AG04450 (cell line): ENCODE measurements at regions not wholly inside any gene's neighbourhood (a gene's known extent, or its start where the extent isn't known, plus 50 kb on each side); places are given as distances from the start of the nearest gene placed in this dataset. TPM values are rescaled to one million over a fixed set of nuclear protein-coding genes. Genes with fewer than 3 reads are reported as not detected.

ENCODE experiments used
- CTCF ChIA-PET: fragments of 300-600, 350-600 bp; formaldehyde crosslinking; extraction: SDS; loops from one replicate; lab custom pipeline; 2022; ENCODE audit warnings: antibody characterized with exemption, inconsistent platforms; lab: Charles Lee
- POLR2A ChIA-PET: fragments of 350-600 bp; formaldehyde crosslinking; extraction: SDS; loops from one replicate; lab custom pipeline; 2021; ENCODE audit warnings: antibody characterized with exemption, inconsistent platforms; lab: Yijun Ruan, JAX
- DNase-seq: peaks from one replicate; pipeline ENCODE4 v3.0.0-alpha.2; 2011; ENCODE audit warnings: low read depth, low spot score
- H3K27ac ChIP-seq: one replicate; pipeline ENCODE4 v1.5.1; 2012; ENCODE audit warnings: low read depth, low read length, control low read depth
- H3K27me3 ChIP-seq: one replicate; pipeline ENCODE4 v1.6.0; 2012; ENCODE audit warnings: low read length; ENCODE audit not compliant: control insufficient read depth, insufficient read depth
- H3K4me3 ChIP-seq: 2 replicates; pipeline ENCODE4 v1.5.1; 2011; ENCODE audit warnings: mild to moderate bottlenecking, low read depth, low read length, control low read depth
- H3K9me3 ChIP-seq: 2 replicates; pipeline ENCODE4 v1.5.1; 2012; ENCODE audit warnings: low read length; ENCODE audit not compliant: control insufficient read depth, insufficient read depth
- CTCF ChIP-seq: IDR thresholded peaks from 2 replicates; pipeline ENCODE4 v1.5.1; 2011; ENCODE audit warnings: low read depth, low read length, control low read depth, inconsistent platforms
- small RNA-seq: library from RNA; depleted of rRNA; stranded (forward); fragments of <200 nt; gene quantifications from one replicate; pipeline ENCODE3, GENCODE V24; 2012; ENCODE audit warnings: low read depth; ENCODE audit not compliant: insufficient read length

GRCh38 chrX:138345801-138346200 is 365.7 kb downstream of the FGF13 start:
- no peak overlapping the region for H3K27ac ChIP-seq
- ChIA-PET CTCF (no interaction called here), POLR2A (no interaction called here)
- H3K9me3 ChIP-seq, result no peaks in the 10 kb centered on the region
- TF ChIP-seq CTCF, result no peak
- no peak overlapping the region for H3K4me3 ChIP-seq
- H3K27me3 ChIP-seq, result no peaks in the 10 kb centered on the region
- DNase-seq, result no peak

GRCh38 chrX:138349351-138349750 is 362.2 kb downstream of the FGF13 start:
- Histone ChIP-seq H3K27me3 (no peaks in the 10 kb centered on the region), H3K4me3 (no peak overlapping the region), H3K27ac (no peak overlapping the region), H3K9me3 (no peaks in the 10 kb centered on the region)
- CTCF ChIA-PET, result no interaction called here
- no peak for TF ChIP-seq CTCF
- no peak for DNase-seq
- POLR2A ChIA-PET, result no interaction called here

GRCh38 chrX:138378876-138379275 is 332.6 kb downstream of the FGF13 start:
- DNase-seq, result no peak
- Histone ChIP-seq H3K27ac (no peak overlapping the region), H3K27me3 (no peaks in the 10 kb centered on the region)

GRCh38 chrX:138408101-138408500 is 303.4 kb downstream of the FGF13 start:
- Histone ChIP-seq H3K4me3 (no peak overlapping the region), H3K27ac (no peak overlapping the region), H3K27me3 (no peaks in the 10 kb centered on the region), H3K9me3 (no peaks in the 10 kb centered on the region; the same call in 1 of the 2 replicates)
- no peak for DNase-seq
- TF ChIP-seq CTCF, result no peak
- ChIA-PET CTCF (no interaction called here), POLR2A (no interaction called here)

More at GRCh38 chrX:138378876-138379275, 332.6 kb downstream of the FGF13 start:
- Histone ChIP-seq H3K9me3 (peaks cover 7% of the 10 kb centered on the region; the same call in 1 of the 2 replicates), H3K4me3 (no peak overlapping the region)
- TF ChIP-seq CTCF, result no peak
- POLR2A ChIA-PET, result no interaction called here
- CTCF ChIA-PET, result no interaction called here

GRCh38 chrX:138411048-138411447 is 300.5 kb downstream of the FGF13 start:
- CTCF ChIA-PET, result no interaction called here
- no peak overlapping the region for H3K27ac ChIP-seq

More at GRCh38 chrX:138411048-138411447, 300.5 kb downstream of the FGF13 start:
- TF ChIP-seq CTCF, result no peak
- POLR2A ChIA-PET, result no interaction called here
- Histone ChIP-seq H3K27me3 (no peaks in the 10 kb centered on the region), H3K9me3 (no peaks in the 10 kb centered on the region; the same call in 1 of the 2 replicates), H3K4me3 (no peak overlapping the region)
- no peak for DNase-seq

Small RNA genes in the stretch of these regions (small RNA-seq; reads per million reads assigned to genes)
- gene RN7SKP31 (not detected), gene RNU6-985P (not detected)
